HG02943 (cell line): ENCODE measurements at regions not wholly inside any gene's neighbourhood (a gene's known extent, or its start where the extent isn't known, plus 50 kb on each side); places are given as distances from the start of the nearest gene placed in this dataset.
"Not testable (repeated sequence)": the region's sequence is repeated elsewhere in the genome, so short reads cannot be mapped to it uniquely, and the experiment has no call there.

ENCODE experiments used
- ATAC-seq: cut with Tn5 transposase; IDR thresholded peaks from one replicate; pipeline ENCODE4 v1.9.1; 2021; ENCODE audit warnings: mild to moderate bottlenecking, low read depth, moderate library complexity; ENCODE audit not compliant: unreplicated experiment

DNA sequence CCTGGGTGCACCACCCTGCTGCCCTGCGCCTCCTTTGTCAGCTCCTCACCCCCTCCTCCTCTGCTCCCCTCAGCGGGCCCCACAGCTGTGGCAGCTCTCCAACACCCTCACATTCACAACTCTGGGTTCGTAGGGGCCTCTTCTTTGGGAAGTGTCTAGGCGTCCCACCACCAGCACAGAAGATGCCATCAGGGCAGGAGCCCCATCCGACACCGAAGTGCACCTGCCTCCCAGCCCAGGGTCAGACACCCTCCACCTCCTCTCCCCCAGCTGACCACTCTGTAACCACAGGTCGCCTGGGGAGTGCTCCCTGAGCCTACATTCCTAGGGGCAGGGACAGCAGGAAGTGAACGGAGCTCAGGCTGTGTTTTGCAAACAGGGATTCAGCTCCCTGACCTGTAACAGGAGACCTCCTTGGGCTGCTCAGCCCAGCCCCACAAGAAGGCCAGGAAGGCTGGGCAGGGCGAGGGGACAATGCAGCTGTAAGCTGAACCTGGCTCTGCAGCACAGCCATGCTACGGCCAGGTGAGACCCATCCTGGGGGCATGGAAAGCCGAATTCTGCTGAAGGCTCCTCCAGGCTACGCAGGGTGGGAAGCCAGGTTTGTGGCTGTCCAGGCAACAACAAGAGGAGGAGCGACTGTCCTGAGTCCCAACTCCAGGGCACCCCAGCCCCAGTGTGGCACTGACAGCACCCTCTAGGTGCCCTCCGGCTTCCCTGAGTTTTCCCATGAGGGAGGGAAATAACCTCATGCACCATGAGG lies 269.0 kb downstream of the GOLGA6L6 start:
- ATAC-seq, result no peak

DNA sequence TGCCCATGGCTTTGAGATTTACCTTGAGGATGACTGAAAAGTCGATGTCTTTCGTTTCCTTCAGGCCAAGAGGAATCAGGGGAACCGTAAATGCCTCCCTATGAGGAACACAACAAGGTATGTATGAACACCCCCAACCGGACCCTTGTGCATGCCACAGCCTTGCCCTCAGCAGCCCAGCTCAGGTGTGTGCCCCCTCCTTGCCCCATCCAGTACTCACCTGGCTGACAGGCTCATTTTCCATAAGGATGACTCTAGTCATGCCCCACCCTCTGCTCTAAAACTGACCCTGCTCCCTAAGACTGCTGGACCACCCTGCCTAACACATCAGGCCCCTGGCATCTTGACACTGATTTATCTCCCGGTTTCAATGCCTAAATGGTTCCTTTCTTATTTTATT lies 270.0 kb downstream of the GOLGA6L6 start:
- no peak for ATAC-seq

DNA sequence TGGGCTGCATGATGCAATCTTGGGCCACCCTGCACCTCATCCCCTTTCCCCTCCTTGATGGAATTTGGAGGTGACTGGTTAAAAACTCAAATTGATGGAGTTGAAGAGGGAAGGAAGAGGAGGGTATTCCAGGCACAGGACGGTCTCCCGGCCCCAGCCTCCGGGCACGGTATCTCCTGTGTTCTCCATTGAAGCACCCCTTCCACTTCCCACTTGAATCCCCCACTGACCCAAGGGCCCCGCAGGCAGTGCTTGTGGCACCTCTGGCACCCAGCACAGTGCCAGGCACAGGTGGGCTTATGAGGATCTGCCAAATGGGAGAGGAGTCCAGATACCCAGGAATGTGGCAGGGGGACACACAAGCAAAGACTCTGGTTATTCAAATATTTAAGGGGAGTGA lies 271.6 kb downstream of the GOLGA6L6 start:
- not testable (repeated sequence) for ATAC-seq

DNA sequence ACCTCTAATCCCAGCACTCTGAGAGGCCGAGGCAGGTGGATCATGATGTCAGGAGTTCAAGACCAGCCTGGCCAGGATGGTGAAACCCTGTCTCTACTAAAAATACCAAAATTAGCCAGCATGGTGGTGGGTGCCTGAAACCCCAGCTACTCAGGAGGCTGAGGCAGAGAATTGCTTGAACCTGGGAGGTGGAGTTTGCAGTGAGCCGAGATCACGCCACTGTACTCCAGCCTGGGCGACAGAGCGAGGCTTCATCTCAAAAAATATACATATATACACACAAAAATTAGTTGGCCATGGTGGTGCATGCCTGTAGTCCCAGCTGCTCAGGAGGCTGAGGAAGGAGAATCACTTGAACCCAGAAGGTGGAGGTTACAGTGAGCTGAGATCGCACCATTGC lies 273.6 kb downstream of the GOLGA6L6 start:
- ATAC-seq, result not testable (repeated sequence)

DNA sequence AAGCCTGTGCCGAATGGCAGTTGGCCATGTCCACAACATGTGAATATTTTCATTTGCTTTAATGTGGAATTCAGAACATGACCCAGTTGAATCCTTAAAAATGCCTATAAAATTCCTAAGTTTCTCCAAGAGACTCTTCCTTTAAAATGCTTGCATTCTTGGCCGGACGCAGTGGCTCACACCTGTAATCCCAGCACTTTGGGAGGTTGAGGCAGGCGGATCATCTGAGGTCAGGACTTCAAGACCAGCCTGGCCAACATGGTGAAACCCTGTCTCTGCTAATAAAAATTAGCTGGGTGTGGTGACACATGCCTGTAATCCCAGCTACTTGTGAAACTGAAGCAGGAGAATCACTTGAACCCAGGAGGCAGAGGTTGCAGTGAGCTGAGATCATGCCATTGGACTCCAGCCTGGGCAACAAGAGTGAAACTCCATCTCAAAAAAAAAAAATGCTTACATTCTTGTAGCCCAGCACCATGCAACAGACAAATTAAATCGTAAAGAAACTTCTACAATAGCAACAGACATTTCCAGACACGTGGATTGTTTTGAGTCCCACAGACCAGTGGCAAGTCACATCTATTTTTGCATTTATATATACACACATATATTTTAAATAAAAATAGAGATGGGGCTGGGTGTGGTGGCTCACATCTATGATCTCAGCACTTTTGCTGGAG lies 274.4 kb downstream of the GOLGA6L6 start:
- not testable (repeated sequence) for ATAC-seq

DNA sequence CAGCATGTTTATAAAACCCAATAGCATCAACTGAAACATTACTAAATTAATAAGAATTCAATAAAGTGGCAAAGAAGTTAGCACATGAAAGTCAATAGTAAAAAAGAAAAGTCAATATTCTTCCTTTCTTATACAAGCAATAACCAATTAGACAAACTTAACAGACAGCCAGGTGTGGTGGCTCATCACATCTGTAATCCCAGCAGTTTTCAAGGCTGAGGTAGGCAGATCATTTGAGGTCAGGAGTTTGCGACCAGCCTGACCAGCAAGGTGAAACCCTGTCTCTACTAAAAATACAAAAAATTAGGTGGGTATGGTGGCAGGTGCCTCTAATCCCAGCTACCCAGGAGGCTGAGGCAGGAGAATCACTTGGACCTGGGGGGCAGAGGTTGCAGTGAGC lies 275.9 kb downstream of the GOLGA6L6 start:
- not testable (repeated sequence) for ATAC-seq

DNA sequence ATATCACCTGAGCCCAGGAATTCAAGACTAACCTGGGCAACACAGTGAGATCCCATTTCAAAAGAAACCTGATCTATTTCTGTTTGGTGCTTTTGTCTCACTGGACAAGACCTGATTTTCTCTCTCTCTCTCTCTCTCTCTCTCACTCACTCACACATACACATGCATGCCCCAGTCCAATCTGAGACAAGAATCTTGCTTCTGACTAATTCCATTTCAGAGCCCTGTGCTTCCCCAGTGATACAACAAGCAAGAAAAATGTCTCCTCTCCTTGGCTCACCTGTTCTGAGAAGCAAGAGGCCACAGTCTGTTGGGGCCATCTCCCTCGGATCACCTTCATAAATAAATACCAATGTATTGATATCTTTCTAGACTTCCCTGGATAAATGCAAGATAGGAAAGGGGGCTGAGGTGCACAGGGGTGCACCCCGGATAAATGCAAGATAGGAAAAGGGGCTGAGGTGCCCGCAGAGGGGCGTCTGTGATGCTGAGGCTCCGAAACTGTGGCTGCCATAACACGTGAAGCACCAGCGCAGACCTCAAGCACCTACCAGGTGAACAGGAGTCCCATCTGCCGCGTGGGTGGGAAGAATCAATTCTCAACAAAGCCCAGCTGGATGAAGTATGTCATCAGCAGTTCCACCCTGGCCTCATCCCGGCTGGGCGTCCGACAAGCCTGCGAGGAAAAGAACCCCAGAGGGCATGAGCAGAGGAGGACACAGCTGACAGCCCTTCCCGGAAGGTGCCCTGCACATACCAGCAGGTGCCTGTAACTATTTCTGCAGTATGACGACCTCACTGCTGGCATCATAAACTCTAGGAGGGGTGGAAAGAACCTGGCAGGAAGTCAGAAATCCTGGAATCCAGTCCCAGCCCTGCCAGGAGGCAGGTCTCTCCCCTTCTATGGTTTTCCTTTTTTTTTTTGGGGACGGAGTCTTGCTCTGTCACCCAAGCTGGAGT lies 280.0 kb downstream of the GOLGA6L6 start:
- ATAC-seq, result not testable (repeated sequence)

DNA sequence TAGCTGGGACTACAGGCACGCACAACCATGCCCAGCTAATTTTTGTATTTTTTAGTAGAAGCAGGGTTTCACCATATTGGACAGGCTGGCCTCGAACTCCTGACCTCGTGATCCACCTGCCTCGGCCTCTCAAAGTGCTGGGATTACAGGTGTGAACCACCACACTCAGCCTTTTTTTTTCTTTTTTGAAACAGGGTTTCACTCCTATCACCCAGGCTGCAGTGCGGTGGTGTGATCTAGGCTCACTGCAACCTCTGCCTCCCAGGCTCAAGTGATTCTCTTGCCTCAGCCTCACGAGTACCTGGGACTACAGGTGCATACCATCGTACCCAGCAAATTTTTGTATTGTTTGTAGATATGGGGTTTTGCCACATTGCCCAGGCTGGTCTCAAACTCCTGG lies 280.9 kb downstream of the GOLGA6L6 start:
- not testable (repeated sequence) for ATAC-seq

DNA sequence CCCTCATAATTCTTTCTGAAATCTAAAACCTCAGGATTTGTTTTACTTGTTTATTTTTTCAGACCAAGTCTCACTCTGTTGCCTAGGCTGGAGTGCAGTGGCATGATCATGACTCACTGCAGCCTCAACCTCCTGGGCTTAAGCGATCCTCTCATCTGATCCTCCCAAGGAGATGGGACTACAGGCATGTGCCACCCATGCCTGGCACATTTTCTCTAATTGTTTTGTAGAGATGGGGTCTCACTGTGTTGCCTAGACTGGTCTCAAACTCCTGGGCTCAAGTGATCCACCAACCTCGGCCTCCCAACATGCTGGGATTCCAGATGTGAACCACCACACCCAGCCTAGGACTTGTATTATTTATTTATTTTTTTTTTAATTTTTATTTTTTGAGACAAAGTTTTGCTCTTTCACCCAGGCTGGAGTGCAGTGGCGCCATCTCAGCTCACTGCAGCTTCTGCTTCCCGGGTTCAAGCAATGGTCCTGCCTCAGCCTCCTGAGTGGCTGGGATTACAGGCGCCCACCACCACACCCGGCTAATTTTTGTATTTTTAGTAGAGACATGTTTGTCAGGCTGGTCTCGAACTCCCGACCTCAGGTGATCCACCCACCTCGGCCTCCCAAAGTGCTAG lies 281.9 kb downstream of the GOLGA6L6 start:
- ATAC-seq, result not testable (repeated sequence)

DNA sequence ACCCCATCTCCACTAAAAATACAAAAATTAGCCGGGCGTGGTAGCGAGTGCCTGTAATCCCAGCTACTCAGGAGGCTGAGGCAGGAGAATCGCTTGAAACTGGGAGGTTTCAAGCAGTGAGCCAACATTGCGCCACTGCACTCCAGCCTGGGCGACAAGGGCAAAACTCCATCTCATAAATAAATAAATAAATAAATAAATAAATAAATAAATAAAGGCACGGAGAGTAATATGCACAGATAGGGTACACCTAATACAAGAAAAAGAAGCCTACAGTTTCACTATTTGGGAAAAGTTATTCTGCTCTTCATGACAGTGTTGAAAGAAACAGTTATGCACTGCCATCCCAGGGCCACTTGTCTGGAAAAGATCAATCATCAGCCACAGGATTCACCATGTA lies 285.2 kb downstream of the GOLGA6L6 start:
- ATAC-seq, result not testable (repeated sequence)

DNA sequence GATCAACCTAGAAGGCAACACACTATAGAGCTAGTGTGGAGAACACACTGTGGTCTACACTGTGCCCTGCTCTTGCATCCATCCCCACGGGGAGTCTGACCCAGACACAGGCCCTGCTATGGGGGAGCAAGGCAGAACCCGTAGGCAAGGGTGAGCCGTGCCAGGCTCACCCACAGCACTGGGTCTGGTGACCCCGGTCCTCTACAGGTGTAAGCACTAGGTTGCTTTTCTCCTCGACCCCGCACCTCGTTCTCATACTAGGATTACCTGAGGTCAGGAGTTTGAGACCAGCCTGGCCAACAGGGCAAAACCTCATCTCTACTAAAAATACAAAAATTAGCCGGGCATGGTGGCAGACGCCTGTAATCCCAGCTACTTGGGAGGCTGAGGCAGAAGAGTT lies 286.0 kb downstream of the GOLGA6L6 start:
- ATAC-seq, result not testable (repeated sequence)

DNA sequence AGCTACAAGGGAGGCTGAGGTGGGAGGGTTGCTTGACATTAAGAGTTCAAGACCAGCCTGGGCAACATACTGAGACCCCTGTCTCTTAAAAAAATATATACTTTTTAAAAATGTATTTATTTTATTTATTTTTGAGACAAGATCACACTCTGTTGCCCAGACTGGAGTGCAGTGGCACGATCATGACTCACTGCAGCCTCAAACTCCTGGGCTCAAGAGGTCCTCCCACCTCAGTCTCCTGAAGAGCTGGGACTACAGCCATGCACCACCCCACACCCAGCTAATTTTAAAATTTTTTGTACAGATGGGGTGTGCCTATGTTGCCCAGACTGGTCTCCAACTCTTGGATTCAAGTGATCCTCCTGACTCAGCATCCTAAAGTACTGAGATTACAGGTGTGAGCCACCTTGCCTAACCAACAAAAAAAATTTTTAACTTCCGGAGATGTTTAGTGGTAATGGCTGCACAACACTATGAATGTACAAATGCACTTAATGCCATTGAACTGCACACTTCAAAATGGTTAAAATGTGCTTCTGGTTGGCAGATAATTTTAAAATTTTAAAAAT lies 288.5 kb downstream of the GOLGA6L6 start:
- not testable (repeated sequence) for ATAC-seq

DNA sequence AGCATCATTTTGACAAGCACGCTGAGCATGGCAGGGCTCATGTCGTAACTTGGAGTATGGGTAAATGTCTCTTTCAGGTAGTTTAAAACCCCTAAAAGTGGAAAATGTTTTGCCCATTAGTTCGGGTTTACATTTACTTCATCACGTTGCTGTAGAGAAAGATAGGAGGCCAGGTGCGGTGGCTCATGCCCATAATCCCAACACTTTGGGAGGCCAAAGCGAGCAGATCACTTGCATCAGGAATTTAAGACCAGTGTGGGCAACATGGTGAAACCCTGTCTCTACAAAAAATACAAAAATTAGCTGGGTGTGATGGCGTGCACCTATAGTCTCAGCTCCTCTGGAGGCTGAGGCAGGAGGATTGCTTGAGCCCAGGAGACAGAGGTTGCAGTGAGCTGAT lies 289.6 kb downstream of the GOLGA6L6 start:
- ATAC-seq, result not testable (repeated sequence)

DNA sequence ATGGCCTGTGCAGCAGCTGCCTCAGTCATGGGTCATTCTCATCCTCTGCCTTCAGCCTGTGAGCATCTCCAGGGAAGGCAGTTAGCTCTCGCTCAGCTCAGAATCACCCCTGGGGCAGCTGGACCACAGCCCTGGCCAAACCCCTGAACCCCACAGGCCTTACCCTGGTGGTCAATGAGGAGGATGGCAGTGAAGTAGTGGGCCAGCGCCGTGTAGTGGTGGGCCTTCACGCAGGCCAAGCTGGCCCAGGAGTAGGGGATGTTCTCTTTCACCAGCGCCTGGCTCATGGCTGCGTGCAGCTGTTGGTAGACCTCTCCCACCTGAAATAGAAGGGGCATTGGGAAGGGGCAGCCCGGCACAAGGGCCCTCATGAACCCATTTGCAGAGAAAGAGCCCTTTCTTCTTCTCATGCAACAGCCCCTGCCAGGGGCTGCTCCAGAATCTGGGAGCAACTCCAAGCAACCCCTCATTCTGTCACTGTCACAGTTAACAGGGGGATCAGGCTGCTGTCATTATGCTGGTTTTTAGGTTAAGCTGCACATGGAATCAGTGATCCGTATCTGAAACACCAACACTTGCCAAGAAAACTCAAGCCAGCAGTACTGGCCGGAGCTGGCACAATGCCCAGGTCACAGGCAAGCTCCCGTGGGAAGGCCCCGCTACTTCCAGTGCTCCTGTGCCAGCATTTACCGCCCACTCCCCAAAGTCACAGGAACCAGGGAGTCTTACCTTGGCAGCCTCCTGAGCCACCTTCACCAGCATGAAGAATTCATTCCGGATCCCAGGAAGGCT lies 290.2 kb downstream of the GOLGA6L6 start:
- ATAC-seq, result not testable (repeated sequence)

DNA sequence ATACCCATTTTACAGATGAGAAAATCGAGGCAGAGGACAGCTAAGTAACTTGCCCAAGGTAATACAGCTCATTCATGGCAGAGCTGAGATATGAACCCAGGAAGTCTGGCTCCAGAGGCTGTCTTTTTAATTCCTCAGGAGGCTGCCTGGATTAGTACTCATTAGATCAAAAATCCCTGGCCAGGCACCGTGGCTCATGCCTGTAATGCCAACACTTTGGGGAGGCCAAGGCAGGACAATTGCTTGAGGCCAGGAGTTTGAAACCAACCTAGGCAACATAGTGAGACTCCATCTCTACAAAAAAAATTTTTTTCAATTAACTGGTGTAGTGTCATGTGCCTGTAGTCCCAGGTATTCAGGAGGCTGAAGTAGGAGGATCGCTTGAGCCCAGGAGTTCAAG lies 291.4 kb downstream of the GOLGA6L6 start:
- not testable (repeated sequence) for ATAC-seq

DNA sequence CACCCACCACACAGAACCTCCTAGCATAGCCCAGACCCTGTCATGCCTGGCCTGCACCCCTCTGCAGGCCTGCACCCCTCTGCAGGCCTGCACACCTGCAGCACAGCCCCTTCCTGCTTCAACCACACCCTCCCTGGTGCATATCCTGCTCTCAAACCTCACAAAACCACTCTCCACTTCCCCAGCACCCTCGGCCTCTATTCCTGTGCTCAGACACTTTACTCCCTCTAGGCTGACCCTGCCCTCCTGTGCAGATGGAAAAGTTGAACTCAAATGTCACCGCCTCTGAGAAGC lies 292.0 kb downstream of the GOLGA6L6 start:
- not testable (repeated sequence) for ATAC-seq

DNA sequence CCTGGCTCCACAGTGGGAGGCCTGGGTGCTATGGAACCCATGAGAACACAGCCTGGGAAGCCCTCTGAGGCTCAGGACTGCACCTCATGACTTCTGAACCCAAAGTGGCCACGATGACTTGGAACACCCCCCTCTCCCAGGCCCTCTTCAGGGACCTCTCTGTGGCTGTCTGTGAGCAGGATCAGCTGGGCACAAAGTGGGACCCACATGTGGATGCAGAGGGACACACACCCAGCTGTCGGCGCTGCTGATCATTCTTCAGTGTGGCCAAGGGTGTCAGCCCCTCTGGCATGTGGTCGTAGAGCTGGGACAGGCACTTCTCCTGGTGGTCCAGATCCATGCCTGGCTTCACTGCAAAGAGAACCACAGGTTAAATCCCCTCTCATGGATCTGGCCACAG lies 293.2 kb downstream of the GOLGA6L6 start:
- not testable (repeated sequence) for ATAC-seq

DNA sequence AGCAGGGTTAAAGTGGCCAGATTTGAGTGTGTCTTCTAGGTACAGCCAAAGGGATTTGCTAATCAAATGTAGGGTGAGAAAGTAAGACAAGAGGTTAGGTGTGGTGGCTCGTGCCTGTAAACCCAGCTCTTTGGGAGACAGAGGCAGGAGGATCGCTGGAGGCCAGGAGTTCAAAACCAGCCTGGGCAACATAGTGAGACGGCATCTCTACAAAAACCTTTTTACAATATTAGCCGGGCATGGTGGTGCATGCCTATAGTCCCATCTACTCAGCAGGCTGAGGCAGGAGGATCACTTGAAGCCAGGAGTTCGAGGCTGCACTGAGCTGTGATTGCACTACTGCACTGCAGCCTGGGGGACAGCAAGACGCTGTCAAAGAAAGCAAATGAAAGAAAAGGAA lies 294.5 kb downstream of the GOLGA6L6 start:
- ATAC-seq, result not testable (repeated sequence)

DNA sequence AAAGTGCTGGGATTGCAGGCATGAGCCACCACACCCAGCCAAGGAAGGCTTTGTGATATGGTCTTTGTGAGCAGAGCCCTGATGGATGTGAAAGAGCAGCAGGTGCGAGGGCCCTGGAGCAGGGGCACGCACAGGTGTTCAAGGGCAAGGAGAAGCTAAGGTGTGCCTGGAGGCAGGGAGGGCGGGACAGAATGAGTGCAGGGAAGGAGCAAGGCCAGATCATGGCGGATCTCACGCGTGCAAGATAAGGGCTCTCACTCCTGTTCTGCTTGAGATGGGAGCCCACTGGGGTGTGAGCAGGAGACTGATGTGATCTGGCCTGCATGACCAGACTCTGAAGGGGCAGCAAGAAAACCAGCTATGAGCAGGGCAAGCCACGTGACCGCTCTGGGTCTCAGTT lies 295.0 kb downstream of the GOLGA6L6 start:
- not testable (repeated sequence) for ATAC-seq
